CD8-positive, alpha-beta memory T cell (primary cell): ENCODE measurements at regions not wholly inside any gene's neighbourhood (a gene's known extent, or its start where the extent isn't known, plus 50 kb on each side); places are given as distances from the start of the nearest gene placed in this dataset.
A peak's percentile ranks its signal among the peaks of the same experiment; 100 is the strongest.
"Not testable (repeated sequence)": the region's sequence is repeated elsewhere in the genome, so short reads cannot be mapped to it uniquely, and the experiment has no call there.

ENCODE experiments used
- CTCF ChIA-PET: fragments of 350-600 bp; sonication (Branson Sonifier 250); formaldehyde crosslinking; loops from one replicate; lab custom pipeline; 2021; ENCODE audit warnings: antibody characterized with exemption; lab: Charles Lee
- POLR2A ChIA-PET: fragments of 350-600 bp; sonication (Branson Sonifier 250); formaldehyde crosslinking; loops from one replicate; lab custom pipeline; 2021; ENCODE audit warnings: antibody characterized with exemption; lab: Charles Lee
- DNase-seq, 5 donors: peaks; one replicate each; pipeline versions ENCODE4 v3.0.0 to v3.0.0-alpha.2; 2020 to 2022; ENCODE audit warnings: mixed read lengths in 1 of 5
- H3K27ac ChIP-seq: one replicate; pipeline ENCODE4 v1.7.0; 2013; ENCODE audit warnings: low read depth, mild to moderate bottlenecking, low read length, moderate library complexity
- H3K27me3 ChIP-seq: 2 replicates; pipeline ENCODE4 v1.7.0; 2013; ENCODE audit warnings: low read length, mild to moderate bottlenecking; ENCODE audit not compliant: insufficient read depth, poor library complexity, severe bottlenecking
- H3K36me3 ChIP-seq: 2 replicates; pipeline ENCODE4 v1.7.0; 2013; ENCODE audit warnings: mild to moderate bottlenecking, low read length, moderate library complexity; ENCODE audit not compliant: insufficient read depth
- H3K4me1 ChIP-seq: 2 replicates; pipeline ENCODE4 v1.7.0; 2013; ENCODE audit warnings: mild to moderate bottlenecking, low read length, moderate library complexity; ENCODE audit not compliant: insufficient read depth
- H3K4me3 ChIP-seq: 2 replicates; pipeline ENCODE4 v1.7.0; 2013; ENCODE audit warnings: mild to moderate bottlenecking, low read length
- H3K9me3 ChIP-seq: 2 replicates; pipeline ENCODE4 v1.7.0; 2013; ENCODE audit warnings: mild to moderate bottlenecking, low read length
- H3K27ac Mint-ChIP-seq, 8 donors: one replicate each; pipeline ENCODE4 v1.8.0; 2020 to 2021; ENCODE audit warnings: mixed read lengths in 8 of 8, mild to moderate bottlenecking in 6 of 8, inconsistent platforms in 3 of 8, moderate library complexity in 3 of 8
- H3K27me3 Mint-ChIP-seq, 2 donors: one replicate each; pipeline ENCODE4 v1.8.0; 2020 to 2021; ENCODE audit warnings: mixed read lengths in 2 of 2, mild to moderate bottlenecking in 1 of 2, moderate library complexity in 1 of 2
- H3K36me3 Mint-ChIP-seq, 3 donors: one replicate each; pipeline ENCODE4 v1.8.0; 2020 to 2021; ENCODE audit warnings: mixed read lengths in 3 of 3, inconsistent platforms in 1 of 3, mild to moderate bottlenecking in 1 of 3
- H3K4me1 Mint-ChIP-seq, 3 donors: one replicate each; pipeline ENCODE4 v1.8.0; 2020 to 2021; ENCODE audit warnings: mixed read lengths in 3 of 3, inconsistent platforms in 1 of 3, mild to moderate bottlenecking in 1 of 3
- H3K4me3 Mint-ChIP-seq, 7 donors: one replicate each; pipeline ENCODE4 v1.8.0; 2020 to 2021; ENCODE audit warnings: mixed read lengths in 7 of 7, mild to moderate bottlenecking in 6 of 7, moderate library complexity in 4 of 7, inconsistent platforms in 2 of 7
- H3K9me3 Mint-ChIP-seq, 5 donors: one replicate each; pipeline ENCODE4 v1.8.0; 2020 to 2022; ENCODE audit warnings: mixed read lengths in 5 of 5, mild to moderate bottlenecking in 3 of 5, moderate library complexity in 2 of 5, inconsistent platforms in 1 of 5

- Mint-ChIP-seq H3K27ac (no peak overlapping the region), H3K9me3 (no peaks in the 10 kb centered on the region), H3K36me3 (no peaks in the 10 kb centered on the region), H3K27me3 (peaks cover 8 to 22% of the 10 kb centered on the region in 2 donors), H3K4me1 (no peaks in the 10 kb centered on the region), H3K4me3 (no peak overlapping the region)
- ChIA-PET CTCF (no interaction called here), POLR2A (no interaction called here)
- H3K4me3 ChIP-seq = no peak overlapping the region
- H3K4me1 ChIP-seq = no peaks in the 10 kb centered on the region
- H3K9me3 ChIP-seq = no peaks in the 10 kb centered on the region
- no peak overlapping the region for H3K27ac ChIP-seq
- peak in 1 of 5 donors; percentile 3 for DNase-seq
- no peaks in the 10 kb centered on the region for H3K36me3 ChIP-seq
- no peaks in the 10 kb centered on the region for H3K27me3 ChIP-seq
These were observed 97.4 kb upstream of the LRPAP1 start for GRCh38 chr4:3629665-3630064.

GRCh38 chr4:3629176-3629575, 97.0 kb upstream of the LRPAP1 start:
- H3K4me3 ChIP-seq, H3K27ac Mint-ChIP-seq, H3K4me1 Mint-ChIP-seq, H3K9me3 ChIP-seq, H3K27me3 ChIP-seq, H3K9me3 Mint-ChIP-seq, CTCF ChIA-PET, H3K4me1 ChIP-seq, H3K36me3 Mint-ChIP-seq, H3K36me3 ChIP-seq, H3K4me3 Mint-ChIP-seq, H3K27ac ChIP-seq, POLR2A ChIA-PET: not testable (repeated sequence)
- H3K27me3 Mint-ChIP-seq = peaks cover 8 to 22% of the 10 kb centered on the region in 2 donors
- DNase-seq = peak in 1 of 5 donors; percentile 16

GRCh38 chr4:3628868-3629175, 96.6 kb upstream of the LRPAP1 start:
- Mint-ChIP-seq H3K9me3 (no peaks in the 10 kb centered on the region), H3K36me3 (no peaks in the 10 kb centered on the region), H3K27ac (no peak overlapping the region), H3K27me3 (peaks cover 8 to 25% of the 10 kb centered on the region in 2 donors), H3K4me3 (no peak overlapping the region), H3K4me1 (no peaks in the 10 kb centered on the region)
- peak in 1 of 5 donors; percentile 39 for DNase-seq
- Histone ChIP-seq H3K36me3 (no peaks in the 10 kb centered on the region), H3K4me3 (no peak overlapping the region), H3K27ac (no peak overlapping the region), H3K9me3 (no peaks in the 10 kb centered on the region), H3K4me1 (no peaks in the 10 kb centered on the region), H3K27me3 (no peaks in the 10 kb centered on the region)
- ChIA-PET CTCF (no interaction called here), POLR2A (no interaction called here)

GRCh38 chr4:3627967-3628867, 96.0 kb upstream of the LRPAP1 start:
- H3K4me3 ChIP-seq, H3K36me3 ChIP-seq, H3K36me3 Mint-ChIP-seq, H3K9me3 ChIP-seq, H3K27ac Mint-ChIP-seq, H3K4me3 Mint-ChIP-seq, POLR2A ChIA-PET, CTCF ChIA-PET, H3K4me1 Mint-ChIP-seq, H3K9me3 Mint-ChIP-seq, H3K4me1 ChIP-seq, H3K27me3 ChIP-seq, H3K27ac ChIP-seq: not testable (repeated sequence)
- peaks cover 8 to 31% of the 10 kb centered on the region in 2 donors for H3K27me3 Mint-ChIP-seq
- peak in 1 of 5 donors; percentile 24 for DNase-seq

- peak in 1 of 5 donors; percentile 11 for DNase-seq
- H3K27me3 ChIP-seq, POLR2A ChIA-PET, H3K27ac ChIP-seq, H3K27ac Mint-ChIP-seq, H3K36me3 ChIP-seq, H3K4me3 Mint-ChIP-seq, H3K4me3 ChIP-seq, H3K36me3 Mint-ChIP-seq, H3K4me1 ChIP-seq, H3K9me3 Mint-ChIP-seq, H3K4me1 Mint-ChIP-seq, CTCF ChIA-PET, H3K9me3 ChIP-seq: not testable (repeated sequence)
- H3K27me3 Mint-ChIP-seq = peaks cover 16 to 39% of the 10 kb centered on the region in 2 donors
These were observed 95.2 kb upstream of the LRPAP1 start for GRCh38 chr4:3627456-3627855.

- DNase-seq = peak in 1 of 5 donors; percentile 29
- H3K4me1 ChIP-seq, H3K27me3 ChIP-seq, H3K36me3 Mint-ChIP-seq, POLR2A ChIA-PET, H3K4me3 ChIP-seq, H3K36me3 ChIP-seq, H3K9me3 ChIP-seq, H3K4me3 Mint-ChIP-seq, H3K27ac ChIP-seq, H3K27ac Mint-ChIP-seq, H3K4me1 Mint-ChIP-seq, H3K9me3 Mint-ChIP-seq, CTCF ChIA-PET: not testable (repeated sequence)
- peaks cover 16 to 48% of the 10 kb centered on the region in 2 donors for H3K27me3 Mint-ChIP-seq
These were observed 94.1 kb upstream of the LRPAP1 start for GRCh38 chr4:3626131-3626884.

GRCh38 chr4:3625286-3625875, 93.2 kb upstream of the LRPAP1 start:
- H3K4me3 Mint-ChIP-seq, CTCF ChIA-PET, H3K27me3 ChIP-seq: not testable (repeated sequence)

GRCh38 chr4:3623809-3624329, 91.6 kb upstream of the LRPAP1 start:
- H3K27ac Mint-ChIP-seq, H3K36me3 Mint-ChIP-seq, DNase-seq, H3K9me3 Mint-ChIP-seq, H3K27me3 ChIP-seq, H3K9me3 ChIP-seq, H3K4me1 Mint-ChIP-seq, H3K36me3 ChIP-seq, H3K27ac ChIP-seq, POLR2A ChIA-PET, H3K4me3 ChIP-seq, CTCF ChIA-PET, H3K4me1 ChIP-seq, H3K4me3 Mint-ChIP-seq: not testable (repeated sequence)
- peaks cover 15 to 47% of the 10 kb centered on the region in 2 donors for H3K27me3 Mint-ChIP-seq

More at GRCh38 chr4:3625286-3625875, 93.2 kb upstream of the LRPAP1 start:
- Mint-ChIP-seq H3K27me3 (peaks cover 16 to 48% of the 10 kb centered on the region in 2 donors), H3K27ac (peak overlapping the region in 1 of 8 donors; percentile 56)
- H3K36me3 Mint-ChIP-seq, H3K36me3 ChIP-seq, POLR2A ChIA-PET, H3K9me3 Mint-ChIP-seq, DNase-seq, H3K9me3 ChIP-seq, H3K27ac ChIP-seq, H3K4me1 ChIP-seq, H3K4me3 ChIP-seq, H3K4me1 Mint-ChIP-seq: not testable (repeated sequence)
